Glomerular visceral epithelial cell (primary cell): ENCODE measurements at regions not wholly inside any gene's neighbourhood (a gene's known extent, or its start where the extent isn't known, plus 50 kb on each side); places are given as distances from the start of the nearest gene placed in this dataset.

Experiments used
- DNase-seq: peaks from one replicate; pipeline ENCODE4 v3.0.0-alpha.2; 2016; ENCODE audit errors: extremely low spot score

DNA sequence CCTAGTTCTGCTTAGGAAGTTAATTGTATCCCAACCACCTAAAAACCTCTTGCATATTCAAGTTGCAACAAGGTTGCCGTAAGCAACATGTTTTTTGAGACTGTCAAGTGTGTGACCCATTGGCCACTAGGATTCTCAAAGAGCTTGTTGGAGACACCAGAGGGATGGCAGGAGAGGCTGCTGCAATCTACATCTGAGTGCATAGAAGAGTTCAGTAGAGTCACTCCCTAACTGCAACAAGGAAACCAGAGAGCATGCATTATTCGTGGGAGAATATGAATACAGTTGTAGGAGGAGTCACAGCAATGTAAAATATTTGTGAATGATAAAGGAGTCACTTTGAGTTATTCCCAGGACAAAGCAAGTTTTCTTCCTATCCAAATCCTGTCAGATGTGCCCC, 538.6 kb downstream of the TNS3 start:
- DNase-seq, result no peak

DNA sequence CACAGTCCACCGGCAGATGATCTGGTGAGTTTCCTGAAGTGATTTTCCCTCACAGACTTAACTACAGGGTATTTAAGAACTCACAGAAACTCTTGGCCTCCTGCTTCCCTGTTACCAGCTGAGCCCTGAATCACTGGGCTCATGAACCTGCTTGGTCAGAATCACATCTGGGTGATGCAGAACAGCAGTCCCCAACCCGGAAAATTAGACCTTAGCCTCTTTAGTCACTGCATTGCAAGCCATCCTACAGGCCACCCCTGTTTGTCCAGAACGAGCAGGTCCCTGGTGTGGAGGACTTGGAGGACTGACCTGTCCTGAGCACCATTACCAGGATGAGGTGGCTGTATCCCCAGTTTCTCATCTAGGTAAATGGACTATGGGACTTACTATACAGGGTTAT, 539.2 kb downstream of the TNS3 start:
- DNase-seq, result no peak

DNA sequence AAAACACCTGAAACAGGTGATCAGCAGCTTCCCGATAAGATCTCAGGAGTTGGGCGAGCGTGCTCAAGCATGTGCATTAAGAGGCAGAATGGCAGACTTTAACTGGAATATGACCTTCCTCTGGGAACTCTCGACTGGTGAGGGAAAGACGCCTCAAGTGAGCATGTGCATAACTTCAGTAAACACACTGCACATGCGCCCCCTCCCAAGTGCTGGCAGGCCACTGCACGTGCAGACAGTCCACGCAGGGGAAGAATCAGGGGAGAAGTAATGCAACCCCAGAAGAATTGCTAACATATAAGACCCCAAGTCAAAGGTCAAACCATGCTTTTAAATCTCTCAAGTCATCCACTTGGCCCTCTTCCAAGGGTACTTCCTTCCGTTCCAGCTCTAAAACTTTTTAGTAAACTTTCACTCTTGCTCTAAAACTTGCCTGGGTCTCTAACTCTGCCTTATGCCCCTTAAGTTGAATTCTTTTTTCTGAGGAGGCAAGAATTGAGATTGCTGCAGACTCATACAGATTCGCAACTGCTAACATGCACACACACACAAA, 541.0 kb downstream of the TNS3 start:
- DNase-seq, result no peak

DNA sequence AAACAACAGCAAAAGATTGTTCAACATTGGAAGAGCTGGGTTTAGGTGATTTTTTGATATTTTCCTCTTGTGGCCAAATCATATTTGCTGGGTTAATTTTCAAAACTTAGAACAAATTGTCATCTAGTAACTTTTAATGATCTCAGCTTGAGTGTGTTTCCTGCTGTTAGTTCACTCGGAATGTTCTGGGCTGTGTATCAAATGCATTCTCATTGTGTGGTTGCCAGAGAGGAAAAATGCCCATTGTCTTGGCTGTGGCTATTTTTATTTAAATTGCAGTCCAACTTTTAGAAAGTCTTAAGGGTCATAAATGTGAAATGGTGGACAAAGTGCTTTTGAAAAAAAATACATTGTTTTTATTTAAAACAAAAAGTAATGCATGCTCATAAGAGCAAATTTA, 542.0 kb downstream of the TNS3 start:
- DNase-seq, result no peak

DNA sequence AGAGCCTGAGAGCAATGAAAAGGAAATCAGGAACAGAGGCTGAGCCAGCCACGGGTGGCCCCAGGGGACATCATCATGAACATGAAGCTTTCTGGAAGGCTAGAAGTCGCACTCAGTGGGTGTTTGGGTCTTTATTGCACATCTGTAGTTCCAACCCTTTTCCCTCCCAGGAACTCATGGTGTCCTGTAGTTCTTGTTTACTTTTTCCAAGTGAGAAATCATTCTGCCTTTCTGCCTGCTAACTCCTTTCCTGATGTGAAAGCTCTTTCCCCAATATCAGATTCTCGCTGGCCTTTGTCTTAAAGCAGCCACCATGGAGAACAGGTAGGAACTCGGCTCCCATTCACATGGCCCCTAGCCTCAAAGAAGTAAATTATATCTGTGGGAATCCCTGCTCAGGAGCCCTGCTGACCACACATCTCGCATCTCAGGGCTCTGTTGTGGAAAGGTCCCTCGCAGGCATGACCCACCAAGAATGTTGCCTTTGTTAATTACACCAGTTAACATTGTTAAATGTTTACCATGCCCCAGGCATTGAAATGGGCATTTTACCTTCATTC, 542.7 kb downstream of the TNS3 start:
- no peak for DNase-seq

DNA sequence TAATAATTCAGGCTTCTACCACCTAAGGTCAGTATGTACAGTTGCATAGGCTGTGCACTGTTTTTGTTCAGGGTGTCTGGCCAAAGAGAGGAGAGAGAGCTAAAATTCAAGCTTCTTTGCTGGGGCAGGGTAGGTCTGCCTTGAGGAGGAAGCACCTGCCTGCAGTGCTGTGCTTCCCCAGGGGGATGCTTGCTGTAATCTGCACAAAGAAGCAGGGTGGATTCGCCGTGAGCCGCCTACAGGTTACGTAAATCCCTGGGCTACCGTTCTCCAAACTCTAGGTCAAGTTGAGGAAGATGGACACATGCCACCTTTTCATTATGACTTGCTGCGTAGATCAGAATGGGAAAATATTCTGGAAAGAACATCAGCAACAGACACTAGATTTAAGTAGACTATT, 543.3 kb downstream of the TNS3 start:
- DNase-seq, result no peak

DNA sequence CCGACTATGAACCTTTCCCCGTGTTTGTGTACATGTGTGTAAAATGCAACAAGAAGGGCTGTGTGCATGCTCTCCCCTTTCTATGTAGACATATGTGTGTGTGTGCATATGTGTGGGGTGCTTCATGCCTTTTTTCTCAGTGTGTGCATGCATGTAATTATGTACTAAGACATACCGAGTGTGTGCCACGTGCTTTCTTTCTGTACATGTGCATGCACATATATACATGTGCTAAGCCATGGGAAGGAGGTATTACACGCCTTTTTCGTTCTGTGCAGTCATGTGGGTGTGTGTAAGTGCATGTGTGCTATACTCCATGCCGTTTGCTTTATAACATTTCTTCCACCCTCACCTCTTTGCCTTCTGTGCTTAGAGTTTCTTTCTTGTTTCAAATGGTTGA, 544.3 kb downstream of the TNS3 start:
- no peak for DNase-seq

DNA sequence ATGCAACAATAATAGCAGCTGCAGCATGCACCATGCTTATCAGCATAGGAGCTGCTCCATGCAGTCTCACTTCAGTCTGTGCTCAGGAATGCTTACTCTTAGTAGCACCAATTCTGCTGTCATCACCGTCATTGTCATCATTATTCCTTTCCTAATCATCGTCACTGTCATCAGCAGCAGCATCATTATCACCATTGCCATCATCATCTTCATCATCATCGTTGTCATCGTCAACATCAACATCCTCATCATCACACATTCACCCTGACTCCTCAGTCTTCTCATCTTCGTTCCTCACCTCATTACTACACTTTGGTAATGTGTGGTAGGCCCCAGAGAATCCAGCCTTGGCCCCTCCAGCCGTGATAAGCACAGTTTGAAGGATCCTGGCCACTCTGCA, 545.0 kb downstream of the TNS3 start:
- DNase-seq, result no peak

DNA sequence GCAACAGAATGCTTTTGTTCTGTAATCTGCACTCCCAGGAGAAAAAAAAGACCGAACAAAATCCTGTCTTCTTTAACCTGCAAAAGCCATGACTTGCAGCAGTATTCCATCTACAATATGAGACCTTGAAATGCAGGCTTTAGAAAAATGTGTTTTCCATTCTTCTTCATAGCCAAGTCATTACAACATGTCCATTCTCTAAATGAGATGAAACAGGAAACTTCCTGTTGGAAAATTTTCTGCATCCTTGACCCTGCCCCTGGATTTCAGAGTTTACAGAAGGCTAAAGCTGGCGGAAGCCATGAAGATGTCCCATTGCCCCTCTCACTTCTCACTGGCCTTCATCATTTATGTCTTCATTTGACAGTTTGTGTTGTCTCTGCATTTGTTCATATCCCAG, 546.4 kb downstream of the TNS3 start:
- DNase-seq, result no peak

DNA sequence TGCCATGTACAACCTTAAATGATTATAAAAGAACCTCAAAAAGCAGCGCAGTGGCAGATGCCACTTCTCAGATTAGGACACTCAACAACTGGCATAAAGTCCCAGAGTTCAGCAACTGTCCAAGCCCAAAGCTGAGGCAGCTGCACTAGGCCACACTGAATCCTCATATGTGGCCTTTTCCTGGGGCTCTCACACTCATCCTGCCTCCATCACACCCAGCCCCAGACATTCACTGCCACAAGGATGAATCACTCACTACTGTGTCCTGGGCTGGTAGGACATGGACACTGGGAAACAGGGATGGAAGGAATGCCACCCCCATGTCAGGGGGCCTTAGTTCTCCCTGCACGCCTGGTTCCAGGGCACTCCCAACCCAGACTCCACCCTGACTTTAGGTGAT, 547.7 kb downstream of the TNS3 start:
- no peak for DNase-seq

DNA sequence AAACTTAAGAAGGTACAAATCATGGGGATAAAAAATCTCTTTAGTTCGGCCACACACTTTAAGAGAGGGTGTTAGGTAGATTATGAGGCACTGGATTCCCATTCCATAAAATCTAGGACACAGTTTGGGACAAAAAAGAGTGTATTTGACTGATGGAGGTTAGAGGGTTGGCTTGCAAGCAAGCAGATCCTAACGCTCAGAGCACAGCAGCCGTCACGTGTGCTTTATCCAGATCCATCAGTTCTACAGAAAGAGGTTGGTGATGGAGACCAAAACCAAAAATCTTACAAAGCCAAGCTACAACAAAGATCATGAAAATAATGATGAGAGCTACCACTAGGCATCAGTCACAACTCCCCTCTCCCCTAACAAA, 549.4 kb downstream of the TNS3 start:
- no peak for DNase-seq

DNA sequence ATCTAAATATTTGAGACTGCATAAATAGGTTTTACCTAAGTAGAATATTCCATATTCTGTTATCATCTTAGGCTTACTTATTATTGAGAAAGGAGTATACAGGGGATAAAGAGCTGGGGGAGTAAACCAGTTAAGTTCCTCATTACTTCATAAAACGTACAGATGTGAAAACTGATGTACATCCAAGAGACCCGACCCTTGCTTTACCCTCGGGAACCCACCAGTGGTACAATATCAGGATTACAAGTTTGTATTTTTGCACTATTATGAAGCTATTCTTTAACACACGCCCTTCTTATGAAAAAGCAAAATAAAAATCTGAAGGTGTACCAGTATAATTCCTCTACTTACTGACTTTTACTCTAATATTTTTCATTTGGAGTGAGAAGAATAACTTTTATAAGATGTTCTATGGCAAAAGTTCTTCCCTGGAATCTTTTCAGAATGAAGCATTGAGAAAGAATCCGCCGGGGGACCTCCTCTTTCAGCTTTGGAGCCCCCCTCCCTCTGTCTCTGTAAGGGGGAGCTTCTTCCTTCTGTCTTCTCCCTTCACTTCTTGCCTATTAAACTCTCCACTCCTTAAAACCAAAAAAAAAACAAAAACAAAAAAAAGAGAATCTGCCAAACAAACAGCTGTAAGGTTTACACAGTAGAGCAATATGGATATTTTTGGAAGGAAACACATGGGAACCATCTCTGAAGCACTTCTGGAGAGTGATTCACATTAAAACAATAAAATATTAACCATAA, 550.0 kb downstream of the TNS3 start:
- no peak for DNase-seq

DNA sequence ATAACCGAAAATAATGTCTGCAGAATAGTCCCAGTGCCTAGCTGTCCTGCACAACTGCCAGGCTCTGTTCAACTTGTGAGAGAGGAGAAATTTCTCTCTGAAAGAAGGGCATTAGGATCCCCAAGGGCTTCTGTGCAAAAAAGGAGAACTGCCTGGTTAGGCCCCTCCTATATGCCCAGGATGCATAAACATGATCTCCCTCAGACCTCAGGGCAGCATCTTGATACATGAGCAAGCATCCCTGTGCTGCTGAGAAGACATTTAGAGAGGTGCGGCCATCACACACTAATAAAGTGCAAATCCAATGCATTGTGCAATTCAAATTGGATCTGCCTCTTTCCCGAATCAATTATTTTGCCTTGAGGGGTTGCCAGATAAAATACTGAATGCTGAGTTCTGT, 553.6 kb downstream of the TNS3 start:
- no peak for DNase-seq

DNA sequence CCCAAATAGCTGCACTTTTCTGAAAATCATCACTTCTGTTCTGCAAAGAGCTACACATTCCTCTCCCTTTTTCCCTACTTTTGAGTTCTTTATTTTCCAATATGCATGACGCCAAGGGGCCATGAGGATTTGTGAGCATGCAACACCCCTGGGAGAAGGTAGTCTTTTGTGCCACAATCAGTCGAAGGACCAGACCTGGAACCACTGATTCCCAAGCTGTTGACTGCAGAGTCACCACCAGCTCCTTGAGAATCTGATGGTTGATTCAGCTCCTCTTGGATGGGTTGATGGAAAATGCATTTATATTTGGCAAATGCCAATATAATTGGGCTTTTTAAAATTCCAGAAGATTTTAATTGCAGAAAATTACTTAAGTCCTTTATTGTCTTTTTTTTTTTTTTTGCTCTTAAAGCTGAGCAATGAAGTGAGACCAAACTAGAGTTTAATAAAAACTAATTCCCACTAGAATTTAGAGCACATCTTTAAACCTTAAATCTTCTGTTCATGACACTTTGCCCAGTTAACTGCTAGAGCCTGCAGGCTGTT, 554.1 kb downstream of the TNS3 start:
- DNase-seq, result no peak

DNA sequence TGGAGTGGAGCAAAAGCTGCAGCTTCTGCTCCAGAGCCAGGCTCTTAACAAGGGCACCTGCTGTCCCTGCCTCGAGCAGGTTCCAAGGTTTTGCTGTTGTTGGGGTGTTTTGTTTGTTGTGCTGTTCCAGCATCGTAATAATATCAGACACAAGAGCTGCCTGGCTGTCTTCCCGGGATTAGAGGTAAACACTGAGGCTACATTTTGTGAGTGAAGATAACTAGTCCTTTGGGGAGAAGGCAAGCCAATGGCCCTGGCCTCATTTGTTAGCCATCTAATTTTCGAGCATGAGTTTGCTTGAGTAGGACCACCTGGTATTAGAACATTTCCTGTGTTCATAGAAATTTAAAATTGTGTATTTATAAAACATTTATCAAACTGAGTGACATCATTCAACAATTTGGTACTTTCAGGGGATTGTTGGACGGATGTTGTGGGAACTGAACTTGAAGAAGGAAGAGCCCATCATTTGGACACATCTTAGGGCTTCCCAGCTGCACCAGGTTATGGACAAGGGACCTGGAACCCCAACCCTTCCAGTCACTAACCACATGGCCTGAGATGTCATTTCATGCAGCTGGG, 555.0 kb downstream of the TNS3 start:
- DNase-seq, result no peak

DNA sequence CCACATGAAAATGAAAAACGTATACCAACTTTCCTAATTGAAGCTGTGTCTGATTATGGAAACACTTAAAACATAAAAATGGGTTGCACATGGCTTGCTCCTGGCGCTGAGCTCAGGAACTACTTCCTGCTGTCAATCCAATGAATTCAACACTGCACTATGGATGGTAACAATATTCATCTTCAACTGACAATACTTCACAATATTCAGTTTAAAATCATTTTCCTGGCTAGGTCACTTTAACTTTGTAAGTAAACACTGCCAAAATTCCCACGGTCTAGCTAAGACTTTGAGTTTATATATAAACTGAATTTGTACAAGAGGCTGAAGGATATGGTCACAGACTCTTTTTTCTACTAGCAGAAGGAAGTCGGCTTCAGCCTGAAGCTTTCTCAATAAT, 556.9 kb downstream of the TNS3 start:
- no peak for DNase-seq

DNA sequence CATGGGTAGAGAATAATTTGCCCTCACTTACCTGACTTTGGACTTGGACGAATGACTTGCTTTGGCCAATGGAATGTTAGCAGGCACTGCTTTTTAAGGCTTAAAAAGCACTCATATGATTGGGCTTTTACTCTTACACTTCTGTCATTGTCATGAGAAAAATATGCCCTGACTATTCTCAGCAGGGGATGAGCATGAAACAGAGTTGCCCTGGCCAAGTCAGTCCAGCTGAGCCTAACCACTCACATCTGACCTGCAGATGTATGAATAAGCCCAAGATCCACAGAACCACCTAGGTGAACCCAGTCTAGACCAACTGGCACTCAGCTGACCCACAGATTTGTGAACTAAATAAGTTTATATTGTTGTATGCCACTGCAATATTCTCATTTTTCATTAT, 573.5 kb downstream of the TNS3 start:
- DNase-seq, result no peak

DNA sequence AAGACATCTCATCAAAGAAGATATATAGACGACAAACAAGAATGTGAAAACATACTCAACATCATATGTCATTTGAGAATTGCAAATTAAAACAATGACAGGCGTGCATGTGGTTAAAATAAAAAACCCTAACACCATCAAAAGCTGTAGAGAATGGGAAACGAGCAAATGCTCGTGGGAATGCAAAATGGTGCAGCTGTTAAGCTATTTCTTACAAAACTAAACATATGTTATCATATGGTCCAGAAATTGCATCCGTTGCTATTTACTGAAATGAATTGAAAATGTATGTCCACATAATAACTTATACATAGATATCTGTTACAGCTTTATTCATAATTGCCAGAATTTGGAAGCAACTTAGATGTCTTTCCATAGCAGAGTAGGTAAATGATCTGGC, 574.4 kb downstream of the TNS3 start:
- no peak for DNase-seq

DNA sequence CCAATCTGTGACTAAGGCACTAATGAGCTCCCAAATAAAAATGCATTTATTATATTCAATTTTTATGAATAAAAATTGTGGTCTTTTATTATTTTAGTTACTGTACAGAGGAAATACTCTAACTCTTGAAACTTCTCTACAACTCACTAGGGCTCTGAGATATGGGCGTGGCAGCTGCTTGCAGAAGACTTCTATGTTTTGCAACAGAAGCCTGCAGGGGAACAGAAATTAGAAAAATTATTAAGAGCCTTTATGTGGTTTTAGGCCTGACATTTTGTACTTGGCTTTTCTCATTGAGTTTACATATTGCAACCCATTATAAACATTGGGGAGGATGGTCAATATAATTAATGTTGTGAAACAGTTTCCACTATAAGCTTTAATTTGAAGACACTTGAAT, 581.4 kb downstream of the TNS3 start:
- DNase-seq, result no peak

DNA sequence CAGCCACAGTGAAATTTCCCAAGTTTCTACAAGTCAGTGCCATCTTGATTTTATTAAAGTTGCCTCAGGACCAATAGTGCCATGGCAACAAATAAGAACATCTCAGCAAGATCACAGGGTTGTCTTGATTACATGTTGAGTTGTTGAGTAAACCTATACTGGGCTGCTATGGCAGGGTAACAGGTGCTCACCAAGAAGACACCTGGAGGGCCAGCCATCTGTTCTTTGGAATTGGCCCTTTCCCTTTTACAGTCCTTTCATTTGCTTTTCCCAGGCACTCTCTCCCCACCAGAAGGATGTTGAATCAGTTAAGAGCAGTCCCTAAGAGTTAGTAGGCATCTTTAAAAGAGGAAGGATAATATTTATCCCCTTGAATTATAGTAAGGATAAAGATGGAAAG, 582.0 kb downstream of the TNS3 start:
- DNase-seq, result no peak

DNA sequence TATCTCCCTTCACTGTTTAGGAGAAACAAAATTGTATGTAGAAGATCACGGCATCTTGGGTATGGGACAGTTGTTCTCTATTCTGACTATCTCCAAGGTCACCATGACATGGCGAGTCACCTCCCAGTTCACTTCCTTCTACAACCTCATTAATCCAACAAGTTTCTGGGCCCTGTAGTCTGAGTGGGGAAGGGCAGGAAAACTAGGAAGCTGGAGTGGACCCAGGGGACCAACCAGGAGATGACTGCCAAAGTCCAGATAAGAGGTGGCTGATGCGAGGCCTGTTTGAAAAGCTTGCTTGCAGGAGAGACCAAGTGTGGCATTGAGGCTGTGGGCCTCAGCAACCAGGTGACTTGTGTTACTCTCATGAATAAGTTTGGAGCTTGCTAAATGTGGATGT, 584.9 kb downstream of the TNS3 start:
- DNase-seq, result no peak

DNA sequence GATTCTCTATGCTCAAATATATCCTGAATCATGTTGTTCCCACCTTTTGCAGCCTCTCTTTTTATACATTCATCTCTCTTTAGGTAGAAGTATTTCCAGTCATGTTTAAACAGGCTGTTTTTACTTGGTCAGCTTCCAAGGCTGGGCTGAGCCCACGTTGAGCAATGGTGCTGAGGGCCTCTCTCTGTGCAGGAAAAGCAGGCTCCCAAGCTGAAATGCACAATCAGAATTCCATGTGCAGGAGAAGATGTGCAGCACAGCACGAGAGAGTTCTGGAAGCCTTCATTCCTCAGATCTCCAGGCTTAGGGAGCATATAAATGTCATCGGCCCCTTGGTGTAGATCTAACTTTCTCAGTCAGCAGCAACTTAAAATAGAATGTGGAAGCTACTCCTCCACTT, 588.5 kb downstream of the TNS3 start:
- DNase-seq, result no peak

DNA sequence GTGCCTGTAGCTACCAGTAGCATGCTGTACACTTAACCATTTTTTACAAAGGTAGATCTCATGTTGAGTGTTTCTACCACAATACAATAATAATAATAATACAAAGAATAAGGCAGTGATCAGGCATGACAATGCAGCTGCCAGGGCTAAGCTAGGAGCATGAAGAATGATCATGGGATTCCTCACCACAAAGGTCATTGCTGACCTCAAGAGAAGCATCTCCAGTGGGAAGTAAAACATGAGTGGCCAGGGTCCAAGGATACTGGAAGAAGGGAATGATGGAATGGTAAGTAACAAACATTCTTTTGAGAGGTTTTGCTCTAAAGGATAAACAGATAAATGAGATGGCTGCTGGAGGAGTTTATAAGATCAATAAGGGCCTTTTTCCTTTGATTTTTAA, 591.1 kb downstream of the TNS3 start:
- DNase-seq, result no peak
